PC-3 (cell line): ENCODE measurements at regions not wholly inside any gene's neighbourhood (a gene's known extent, or its start where the extent isn't known, plus 50 kb on each side); places are given as distances from the start of the nearest gene placed in this dataset.
"Not testable (repeated sequence)": the region's sequence is repeated elsewhere in the genome, so short reads cannot be mapped to it uniquely, and the experiment has no call there.

Experiments used
- ATAC-seq: fragments of 200-7000 bp; cut with Tn5 transposase; 2 replicates; pipeline ENCODE4 v1.9.1; 2020; ENCODE audit warnings: mild to moderate bottlenecking, moderate library complexity
- BruUV-seq: library from RNA; stranded (reverse); fragments of 400-500 nt; replicated peaks from 2 replicates; lab custom pipeline; 2021; lab: Mats Ljungman, UMichigan
- CTCF ChIA-PET: fragments of 300-600 bp; sonication (Branson Sonifier 250); formaldehyde crosslinking; loops from one replicate; lab custom pipeline; 2022; ENCODE audit warnings: antibody characterized with exemption; lab: Charles Lee
- POLR2A ChIA-PET: fragments of 300-600 bp; sonication (Branson Sonifier 250); formaldehyde crosslinking; loops from one replicate; lab custom pipeline; 2022; ENCODE audit warnings: antibody characterized with exemption; ENCODE audit not compliant: unreplicated experiment; lab: Charles Lee
- DNase-seq: peaks from one replicate; pipeline ENCODE4 v3.0.0-alpha.2; 2015
- H2AFZ ChIP-seq: fragments of 300-600 bp; sonication (generic); 2 replicates; pipeline ENCODE4 v1.6.0; 2016; ENCODE audit warnings: antibody characterized with exemption, low read length
- H3F3A ChIP-seq: fragments of 300-600 bp; sonication (generic); one replicate; pipeline ENCODE4 v1.6.0; 2017; ENCODE audit warnings: antibody characterized with exemption, low read length, control low read depth, mild to moderate bottlenecking; ENCODE audit not compliant: unreplicated experiment
- H3K27ac ChIP-seq: fragments of 300-600 bp; sonication (generic); 2 replicates; pipeline ENCODE4 v1.5.1; 2016; ENCODE audit warnings: mild to moderate bottlenecking, low read length
- H3K27me3 ChIP-seq: fragments of 300-600 bp; sonication (generic); 2 replicates; pipeline ENCODE4 v1.6.1; 2016; ENCODE audit warnings: low read length, mixed read lengths
- H3K36me3 ChIP-seq: fragments of 300-600 bp; sonication (generic); 2 replicates; pipeline ENCODE4 v1.6.1; 2016; ENCODE audit warnings: low read depth, mixed run types, low read length, mixed read lengths
- H3K4me1 ChIP-seq: fragments of 300-600 bp; sonication (generic); 2 replicates; pipeline ENCODE4 v1.5.1; 2016; ENCODE audit warnings: low read length; ENCODE audit not compliant: insufficient read depth
- H3K4me2 ChIP-seq: fragments of 300-600 bp; sonication (generic); 2 replicates; pipeline ENCODE4 v1.6.0; 2016; ENCODE audit warnings: low read length
- H3K4me3 ChIP-seq: fragments of 300-600 bp; sonication (generic); 2 replicates; pipeline ENCODE4 v1.5.1; 2016; ENCODE audit warnings: mild to moderate bottlenecking, low read length, mixed read lengths
- H3K79me2 ChIP-seq: fragments of 300-600 bp; sonication (generic); 2 replicates; pipeline ENCODE4 v1.6.1; 2017; ENCODE audit warnings: low read length, mixed read lengths
- H3K9ac ChIP-seq: fragments of 300-600 bp; sonication (generic); 2 replicates; pipeline ENCODE4 v1.6.0; 2016; ENCODE audit warnings: mild to moderate bottlenecking, low read length
- H3K9me2 ChIP-seq: fragments of 300-600 bp; sonication (generic); replicated peaks from 2 replicates; pipeline ENCODE4 v1.6.1; 2016; ENCODE audit warnings: mixed run types, low read length, mixed read lengths
- H3K9me3 ChIP-seq: fragments of 300-600 bp; sonication (generic); 2 replicates; pipeline ENCODE4 v1.6.1; 2016; ENCODE audit warnings: low read length, mixed read lengths
- H4K20me1 ChIP-seq: fragments of 300-600 bp; sonication (generic); 2 replicates; pipeline ENCODE4 v1.6.1; 2016; ENCODE audit warnings: low read length, mixed read lengths
- CTCF ChIP-seq: fragments of 300-600 bp; sonication (generic); conservative IDR thresholded peaks from 2 replicates; pipeline ENCODE4 v1.5.1; 2017; ENCODE audit warnings: antibody characterized with exemption, low read depth, mild to moderate bottlenecking, low read length
- EZH2 ChIP-seq: fragments of 300-600 bp; sonication (generic); IDR thresholded peaks from one replicate; pipeline ENCODE4 v1.6.1; 2017; ENCODE audit warnings: antibody characterized with exemption, mild to moderate bottlenecking, low read length; ENCODE audit not compliant: unreplicated experiment
- EZH2phosphoT487 ChIP-seq: fragments of 300-600 bp; sonication (generic); IDR thresholded peaks from 2 replicates; pipeline ENCODE4 v1.6.1; 2018; ENCODE audit warnings: mild to moderate bottlenecking, antibody characterized with exemption, low read length, borderline replicate concordance
- intact Hi-C: fragments of 100-400 bp; cut with micrococcal nuclease; formaldehyde crosslinking; loops from 2 replicates; pipeline ENCODE4 v1.9.0; 2023

DNA sequence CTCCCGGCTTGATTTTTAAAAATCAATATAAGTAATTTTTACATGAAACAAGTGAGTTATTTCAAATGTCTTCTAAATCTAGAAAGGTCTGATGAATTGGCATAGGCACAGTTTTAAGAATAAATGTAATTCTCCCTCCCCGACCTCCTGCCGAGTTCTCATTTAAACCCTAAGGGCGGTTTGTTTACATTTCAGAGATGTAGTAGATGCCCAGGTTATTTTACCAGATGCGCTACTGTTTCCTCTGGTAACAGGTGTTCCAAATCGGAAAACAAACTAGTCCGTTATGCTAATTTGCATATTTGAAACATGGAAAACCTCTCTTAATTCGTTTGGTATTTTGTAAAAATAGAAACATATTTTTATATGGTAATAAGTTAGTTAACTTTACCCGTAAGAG is 53.8 kb upstream of the CFAP126 start:
- H3K27me3 ChIP-seq = no peaks in the 10 kb centered on the region
- intact Hi-C loops = no loop called here
- no peak overlapping the region for H2AFZ ChIP-seq
- no peak for TF ChIP-seq EZH2
- TF ChIP-seq CTCF = no peak
- TF ChIP-seq EZH2phosphoT487 = no peak
- no peaks in the 10 kb centered on the region for H4K20me1 ChIP-seq
- no peaks in the 10 kb centered on the region for H3K4me1 ChIP-seq
- no peaks in the 10 kb centered on the region for H3K79me2 ChIP-seq
- POLR2A ChIA-PET = no interaction called here
- no peaks in the 10 kb centered on the region for H3K9me3 ChIP-seq
- DNase-seq (no peak), ATAC-seq (no peak)
- no peak overlapping the region for H3K27ac ChIP-seq
- BruUV-seq = no TSS peak
- H3K9ac ChIP-seq = no peak overlapping the region
- no peaks in the 10 kb centered on the region for H3K9me2 ChIP-seq
- no peaks in the 10 kb centered on the region for H3F3A ChIP-seq
- no peak overlapping the region for H3K4me3 ChIP-seq
- no peak overlapping the region for H3K4me2 ChIP-seq
- CTCF ChIA-PET = no interaction called here
- no peaks in the 10 kb centered on the region for H3K36me3 ChIP-seq

GRCh38 chr1:161420763-161421455 is 53.2 kb upstream of the CFAP126 start:
- no peak overlapping the region for H3K27ac ChIP-seq
- H3K4me2 ChIP-seq = no peak overlapping the region
- ChIA-PET CTCF (no interaction called here), POLR2A (no interaction called here)
- H3K9me2 ChIP-seq = no peaks in the 10 kb centered on the region
- H3K4me1 ChIP-seq = no peaks in the 10 kb centered on the region
- H2AFZ ChIP-seq = no peak overlapping the region
- intact Hi-C loops = no loop called here
- no peaks in the 10 kb centered on the region for H3K27me3 ChIP-seq
- H3K36me3 ChIP-seq = no peaks in the 10 kb centered on the region
- no TSS peak for BruUV-seq
- no peak for DNase-seq
- TF ChIP-seq EZH2 (no peak), EZH2phosphoT487 (no peak), CTCF (no peak)
- no peaks in the 10 kb centered on the region for H3F3A ChIP-seq
- H3K9me3 ChIP-seq = no peaks in the 10 kb centered on the region
- no peaks in the 10 kb centered on the region for H4K20me1 ChIP-seq
- no peaks in the 10 kb centered on the region for H3K79me2 ChIP-seq
- H3K9ac ChIP-seq = no peak overlapping the region
- ATAC-seq = no peak
- H3K4me3 ChIP-seq = no peak overlapping the region

GRCh38 chr1:161417536-161417935 is 49.9 kb upstream of the CFAP126 start:
- BruUV-seq, H3K27ac ChIP-seq, H3K9me2 ChIP-seq, H3K4me3 ChIP-seq, H3K9me3 ChIP-seq, ATAC-seq, H3K36me3 ChIP-seq, H3K4me1 ChIP-seq, H4K20me1 ChIP-seq, H3F3A ChIP-seq, DNase-seq, H3K27me3 ChIP-seq, H3K9ac ChIP-seq, H3K79me2 ChIP-seq, H3K4me2 ChIP-seq, CTCF ChIA-PET, H2AFZ ChIP-seq, intact Hi-C loops: not testable (repeated sequence)
- POLR2A ChIA-PET = interaction anchor here (0.6 kb wide), 1 partner anchor 12 kb away, joined by 5 read pairs; no protein-coding TSS in a partner anchor
